Body of pancreas (tissue), 4 donors: ENCODE measurements at regions not wholly inside any gene's neighbourhood (a gene's known extent, or its start where the extent isn't known, plus 50 kb on each side); places are given as distances from the start of the nearest gene placed in this dataset.

Experiments
- ATAC-seq: fragments of 150-250 bp; one replicate; pipeline ENCODE4 v1.9.1; 2016
- DNase-seq, 4 donors: peaks; one replicate each; pipeline ENCODE4 v3.0.0-alpha.2; 2019
- H3K27ac ChIP-seq, 4 donors: fragments of 200-600 bp; sonication (generic); 1 replicate in 3 of 4; 2 replicates in 1 of 4; pipeline versions ENCODE4 v1.5.1 to v1.6.1; 2016 to 2019; ENCODE audit warnings: mild to moderate bottlenecking in 1 of 4, mixed read lengths in 1 of 4, moderate library complexity in 1 of 4
- H3K27me3 ChIP-seq, 2 donors: fragments of 200-600 bp; sonication (generic); one replicate each; pipeline ENCODE4 v1.6.0; 2016; ENCODE audit warnings: mild to moderate bottlenecking in 1 of 2
- H3K36me3 ChIP-seq, 2 donors: fragments of 200-600 bp; sonication (generic); replicated peaks in 1 of 2; 2 replicates each; pipeline ENCODE4 v1.5.1; 2016; ENCODE audit warnings: low read depth in 2 of 2; ENCODE audit not compliant: insufficient read depth in 1 of 2
- H3K4me1 ChIP-seq: fragments of 200-600 bp; sonication (generic); one replicate; pipeline ENCODE4 v1.6.0; 2016
- H3K4me3 ChIP-seq, 2 donors: fragments of 200-600 bp; sonication (generic); 1 replicate in 1 of 2; 2 replicates in 1 of 2; pipeline ENCODE4 v1.5.1; 2016 to 2019
- H3K9me3 ChIP-seq, 3 donors: fragments of 200-600 bp; sonication (generic); 1 replicate in 2 of 3; 2 replicates in 1 of 3; pipeline ENCODE4 v1.5.1; 2016
- POLR2A ChIP-seq, 3 donors: fragments of 450-650 bp; IDR thresholded peaks; one replicate each; pipeline ENCODE4 v1.6.1; 2016; ENCODE audit warnings: antibody characterized with exemption in 3 of 3, mild to moderate bottlenecking in 2 of 3
- WGBS, 2 donors: methylation state at CpG; one replicate each; pipeline ENCODE4 v1.1.5; 2017; 5-methylcytosine and 5-hydroxymethylcytosine counted together
- intact Hi-C: fragments of 100-400 bp; cut with DNase I; formaldehyde crosslinking; loops from one replicate; pipeline ENCODE4 v1.15.1; 2023
- TF ChIP-seq, protein P1 (sequence below), 7 experiments: fragments of 450-650 bp in 4 of 7; fragments of 200-600 bp in 3 of 7; sonication (generic) in 3 of 7; IDR thresholded peaks; one replicate each; pipeline ENCODE4 v1.5.1; 2016 to 2019; ENCODE audit warnings: antibody characterized with exemption in 7 of 7

GRCh38 chr3:81863756-81864155 is 102.3 kb upstream of the GBE1 start:
- Histone ChIP-seq H3K4me3 (no peak overlapping the region), H3K36me3 (no peaks in the 10 kb centered on the region), H3K4me1 (no peaks in the 10 kb centered on the region), H3K9me3 (no peaks in the 10 kb centered on the region), H3K27me3 (no peaks in the 10 kb centered on the region), H3K27ac (no peak overlapping the region)
- no peak for TF ChIP-seq POLR2A (IDR thresholded peaks at IDR 0.05)
- TF ChIP-seq, protein P1, sequence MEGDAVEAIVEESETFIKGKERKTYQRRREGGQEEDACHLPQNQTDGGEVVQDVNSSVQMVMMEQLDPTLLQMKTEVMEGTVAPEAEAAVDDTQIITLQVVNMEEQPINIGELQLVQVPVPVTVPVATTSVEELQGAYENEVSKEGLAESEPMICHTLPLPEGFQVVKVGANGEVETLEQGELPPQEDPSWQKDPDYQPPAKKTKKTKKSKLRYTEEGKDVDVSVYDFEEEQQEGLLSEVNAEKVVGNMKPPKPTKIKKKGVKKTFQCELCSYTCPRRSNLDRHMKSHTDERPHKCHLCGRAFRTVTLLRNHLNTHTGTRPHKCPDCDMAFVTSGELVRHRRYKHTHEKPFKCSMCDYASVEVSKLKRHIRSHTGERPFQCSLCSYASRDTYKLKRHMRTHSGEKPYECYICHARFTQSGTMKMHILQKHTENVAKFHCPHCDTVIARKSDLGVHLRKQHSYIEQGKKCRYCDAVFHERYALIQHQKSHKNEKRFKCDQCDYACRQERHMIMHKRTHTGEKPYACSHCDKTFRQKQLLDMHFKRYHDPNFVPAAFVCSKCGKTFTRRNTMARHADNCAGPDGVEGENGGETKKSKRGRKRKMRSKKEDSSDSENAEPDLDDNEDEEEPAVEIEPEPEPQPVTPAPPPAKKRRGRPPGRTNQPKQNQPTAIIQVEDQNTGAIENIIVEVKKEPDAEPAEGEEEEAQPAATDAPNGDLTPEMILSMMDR (IDR thresholded peaks at IDR 0.05), result no peak
- intact Hi-C loops, result no loop called here
- ATAC-seq (no peak), DNase-seq (no peak)
- WGBS, 2 donors, result 69 to 74% methylated on average over 4 of the region's 4 CpGs

DNA sequence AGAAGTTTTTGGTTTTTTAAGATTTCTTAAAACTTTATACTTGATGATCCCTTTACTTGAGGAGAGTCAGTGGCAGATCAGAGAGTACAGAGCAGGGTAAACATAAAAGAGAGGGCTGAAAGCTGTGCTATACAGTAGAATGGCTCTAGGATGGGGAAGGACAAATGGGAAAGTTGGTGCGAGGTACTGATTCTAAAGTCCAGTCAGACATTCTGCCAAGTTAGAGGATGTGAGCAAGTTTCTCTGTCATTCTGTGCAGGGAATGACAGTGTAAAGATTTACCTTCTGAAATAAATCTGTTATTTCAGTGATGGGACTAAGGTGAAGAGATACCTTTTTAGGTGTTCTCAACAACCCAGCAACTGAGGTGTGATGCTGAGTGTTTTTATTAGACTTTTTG is 100.1 kb upstream of the GBE1 start:
- intact Hi-C loops, result no loop called here
- H3K36me3 ChIP-seq, result no peaks in the 10 kb centered on the region
- H3K9me3 ChIP-seq, result no peaks in the 10 kb centered on the region
- no peak overlapping the region for H3K27ac ChIP-seq
- H3K4me3 ChIP-seq, result no peak overlapping the region
- ATAC-seq, result no peak
- TF ChIP-seq, protein P1 (IDR thresholded peaks at IDR 0.05), result no peak
- TF ChIP-seq POLR2A (IDR thresholded peaks at IDR 0.05), result no peak
- no peak for DNase-seq
- WGBS, 2 donors, result 78 to 91% methylated on average over 1 of the region's 1 CpG
- no peaks in the 10 kb centered on the region for H3K4me1 ChIP-seq
- no peaks in the 10 kb centered on the region for H3K27me3 ChIP-seq

- no peak for DNase-seq
- H3K27ac ChIP-seq, result no peak overlapping the region
- H3K4me1 ChIP-seq, result no peaks in the 10 kb centered on the region
- H3K36me3 ChIP-seq, result no peaks in the 10 kb centered on the region
- intact Hi-C loops, result no loop called here
- no peaks in the 10 kb centered on the region for H3K9me3 ChIP-seq
- WGBS, 2 donors, result 97 to 100% methylated on average over 1 of the region's 1 CpG
- TF ChIP-seq POLR2A (IDR thresholded peaks at IDR 0.05), result no peak
- TF ChIP-seq, protein P1 (IDR thresholded peaks at IDR 0.05), result no peak
- H3K27me3 ChIP-seq, result no peaks in the 10 kb centered on the region
- no peak for ATAC-seq
- no peak overlapping the region for H3K4me3 ChIP-seq
These were observed 98.1 kb upstream of the GBE1 start for GRCh38 chr3:81859524-81859923.

- WGBS, 2 donors, result 72 to 80% methylated on average over 3 of the region's 3 CpGs
These were observed 92.0 kb upstream of the GBE1 start for GRCh38 chr3:81853431-81853830.

DNA sequence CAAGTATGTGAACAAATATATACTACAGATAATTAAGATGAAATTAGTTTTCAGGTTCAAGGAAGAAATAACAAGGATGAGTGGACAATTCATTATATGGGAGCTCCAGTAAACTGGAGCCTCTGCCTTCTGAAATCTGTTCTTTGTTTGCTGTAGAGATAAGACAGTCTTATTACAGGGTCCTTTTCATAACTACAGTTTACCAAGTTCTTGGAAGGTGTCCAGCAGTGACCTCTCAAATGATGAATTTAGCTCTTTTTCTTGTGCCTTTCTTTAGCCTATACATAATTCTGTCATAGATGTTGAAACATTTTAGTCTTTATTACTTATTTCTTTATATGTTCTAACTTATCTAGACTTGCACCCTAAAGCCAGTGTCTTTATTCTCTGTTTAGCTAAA is 89.7 kb upstream of the GBE1 start:
- Histone ChIP-seq H3K27me3 (no peaks in the 10 kb centered on the region), H3K27ac (no peak overlapping the region), H3K36me3 (no peaks in the 10 kb centered on the region), H3K9me3 (no peaks in the 10 kb centered on the region), H3K4me3 (no peak overlapping the region), H3K4me1 (peaks cover 6% of the 10 kb centered on the region)
- TF ChIP-seq, protein P1 (IDR thresholded peaks at IDR 0.05), result no peak
- no peak for TF ChIP-seq POLR2A (IDR thresholded peaks at IDR 0.05)
- ATAC-seq (no peak), DNase-seq (no peak)
- intact Hi-C loops, result no loop called here

More at GRCh38 chr3:81853431-81853830, 92.0 kb upstream of the GBE1 start:
- Histone ChIP-seq H3K4me1 (no peaks in the 10 kb centered on the region), H3K9me3 (no peaks in the 10 kb centered on the region), H3K27ac (no peak overlapping the region), H3K27me3 (no peaks in the 10 kb centered on the region), H3K36me3 (no peaks in the 10 kb centered on the region), H3K4me3 (no peak overlapping the region)
- DNase-seq (no peak), ATAC-seq (no peak)
- intact Hi-C loops, result no loop called here
- TF ChIP-seq POLR2A (IDR thresholded peaks at IDR 0.05), result no peak
- TF ChIP-seq, protein P1 (IDR thresholded peaks at IDR 0.05), result no peak
